ENCODE measurements at regions not wholly inside any gene's neighbourhood (a gene's known extent, or its start where the extent isn't known, plus 50 kb on each side); places are given as distances from the start of the nearest gene placed in this dataset.

- H2AFZ ChIP-seq (replicated peaks; ENCODE audit: low read length, poor library complexity): no peak overlapping the region
- no peaks in the 10 kb centered on the region for H3K36me3 ChIP-seq (ENCODE audit: control insufficient read depth, insufficient read depth, low read length)
- H2BK5ac ChIP-seq (ENCODE audit: low read depth, low read length, poor library complexity, severe bottlenecking): no peak overlapping the region
- no peak overlapping the region for H2BK15ac ChIP-seq (ENCODE audit: low read depth, low read length)
- H3K4me2 ChIP-seq (ENCODE audit: low read depth, low read length): no peak overlapping the region
- intact Hi-C loops (cut with micrococcal nuclease) (no loop called here), dilution Hi-C loops (cut with HindIII; ENCODE audit: low sequenced_read_pairs, unreplicated experiment) (no loop called here), in situ Hi-C loops (cut with MboI; ENCODE audit: low sequenced_read_pairs) (loop anchor here (25.0 kb wide), 1 partner anchor 868 kb away; no protein-coding TSS in a partner anchor)
- no peaks in the 10 kb centered on the region for H3K9me1 ChIP-seq (ENCODE audit: insufficient read depth, low read length)
- no peak overlapping the region for H2AK9ac ChIP-seq (replicated peaks; ENCODE audit: low read depth, low read length, poor library complexity)
- ChIA-PET CTCF (no interaction called here), POLR2A (ENCODE audit: unreplicated experiment) (no interaction called here)
- no peak overlapping the region for H2BK120ac ChIP-seq (ENCODE audit: low read depth, low read length)
- H3K18ac ChIP-seq (ENCODE audit: low read depth, low read length): no peak overlapping the region
- no peaks in the 10 kb centered on the region for H3K4me1 ChIP-seq (ENCODE audit: control insufficient read depth, insufficient read depth, low read length)
- H4K5ac ChIP-seq (ENCODE audit: low read depth, low read length): no peak overlapping the region
- H3K9ac ChIP-seq (ENCODE audit: low read depth, low read length): no peak overlapping the region
- no peak overlapping the region for H3K14ac ChIP-seq (replicated peaks; ENCODE audit: low read depth, low read length)
- TF ChIP-seq SMC3 (IDR thresholded peaks at IDR 0.05; ENCODE audit: low read depth, low read length): no peak
- TF ChIP-seq NFE2L2 (IDR thresholded peaks at IDR 0.05; ENCODE audit: low read depth, low read length): no peak
- TF ChIP-seq MAFK (IDR thresholded peaks at IDR 0.05; ENCODE audit: low read depth, low read length): no peak
- no peak for TF ChIP-seq MAZ (IDR thresholded peaks at IDR 0.05; ENCODE audit: borderline replicate concordance, low read depth, low read length)
- TF ChIP-seq POLR2A (IDR thresholded peaks at IDR 0.05; ENCODE audit: low read depth, low read length): no peak
- TF ChIP-seq RAD21 (IDR thresholded peaks at IDR 0.05; ENCODE audit: low read length): no peak
- no peak for TF ChIP-seq CHD1 (IDR thresholded peaks at IDR 0.05; ENCODE audit: low read depth, low read length)
- TF ChIP-seq FOS (IDR thresholded peaks at IDR 0.05; ENCODE audit: low read depth, low read length): no peak
- no peak overlapping the region for H4K8ac ChIP-seq (ENCODE audit: low read depth in 2 of 2, low read length in 2 of 2)
- H3K4me3 ChIP-seq (ENCODE audit: insufficient read depth, low read depth, low read length): no peak overlapping the region
- DNase-seq (no peak), ATAC-seq (ENCODE audit: low read depth) (no peak)
- H2AK5ac ChIP-seq (ENCODE audit: low read depth, low read length): no peak overlapping the region
- no peaks in the 10 kb centered on the region for H3K79me1 ChIP-seq (ENCODE audit: low read depth in 1 of 2, low read length in 2 of 2)
- H3K4ac ChIP-seq (ENCODE audit: low read depth, low read length): no peak overlapping the region
- H3K56ac ChIP-seq (ENCODE audit: extremely low read depth, insufficient read depth, low read length): no peak overlapping the region
- no peak overlapping the region for H4K91ac ChIP-seq (ENCODE audit: insufficient read depth, low read depth, low read length)
- H3K27me3 ChIP-seq (ENCODE audit: control insufficient read depth, insufficient read depth, low read length): no peaks in the 10 kb centered on the region
- no peak overlapping the region for H3K27ac ChIP-seq (ENCODE audit: insufficient read depth, low read length)
- H2BK20ac ChIP-seq (ENCODE audit: low read depth, low read length): no peak overlapping the region
- H3K23ac ChIP-seq (ENCODE audit: low read depth, low read length): no peak overlapping the region
- no peaks in the 10 kb centered on the region for H3K9me3 ChIP-seq (ENCODE audit: control insufficient read depth, insufficient read depth, low read length)
- no peaks in the 10 kb centered on the region for H4K20me1 ChIP-seq (ENCODE audit: insufficient read depth, low read length)
- WGBS, 2 experiments (ENCODE audit: extremely low coverage in 2 of 2, insufficient read length in 1 of 2): no CpG with 5 or more reads among the region's 4 CpGs
- BruUV-seq (replicated peaks): no TSS peak
Observed at GRCh38 chr7:113405296-113406056, 287.1 kb upstream of the SMIM30 start.

Measured in IMR-90 (cell line).